ENCODE measurements at regions not wholly inside any gene's neighbourhood (a gene's known extent, or its start where the extent isn't known, plus 50 kb on each side); places are given as distances from the start of the nearest gene placed in this dataset.

DNA sequence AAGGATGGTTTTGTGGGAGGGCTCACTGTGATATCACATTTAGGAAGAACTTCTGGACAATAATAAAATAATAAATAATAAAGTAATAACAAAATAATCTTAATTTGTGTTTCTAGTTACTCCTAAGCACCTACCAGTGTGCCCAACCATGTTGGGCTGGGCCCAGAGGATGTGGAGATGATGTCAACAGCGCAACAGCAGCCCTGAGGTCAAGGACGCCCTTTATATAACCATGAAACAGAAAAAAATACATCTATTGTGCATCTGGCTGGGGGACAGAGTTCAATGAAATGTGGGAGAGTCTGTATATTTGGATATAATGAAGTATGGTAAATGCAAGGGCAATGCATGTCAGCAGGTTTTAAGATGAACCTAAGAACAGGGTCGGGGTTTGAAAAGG is 552.8 kb downstream of the VRK1 start:
- POLR2A ChIA-PET, result no interaction called here
- no peak for DNase-seq
- no TSS peak for BruUV-seq (replicated peaks)

DNA sequence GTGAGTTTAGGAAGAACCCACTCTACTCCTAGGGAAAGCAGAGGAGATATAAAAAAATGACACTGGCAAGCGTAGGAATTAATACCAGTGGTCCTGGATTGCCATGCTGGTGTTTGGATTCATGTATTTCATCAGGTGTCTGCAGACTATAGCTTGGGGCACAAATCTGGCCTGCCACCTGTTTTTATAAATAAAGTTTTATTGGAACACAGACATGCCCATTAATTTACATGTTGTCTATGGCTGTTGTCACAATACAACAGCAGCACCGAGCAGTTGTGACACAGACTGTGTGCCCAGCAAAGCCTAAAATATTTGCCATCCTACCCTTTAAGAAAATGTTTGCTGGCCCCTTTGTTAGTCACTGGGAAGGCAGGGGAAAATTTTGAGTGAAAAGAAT is 553.2 kb downstream of the VRK1 start:
- Histone ChIP-seq H3K4me3 (ENCODE audit: low read depth, low read length) (no peak overlapping the region), H3K36me3 (ENCODE audit: control insufficient read depth, insufficient read depth, low read length) (no peaks in the 10 kb centered on the region), H3K9me3 (no peaks in the 10 kb centered on the region), H3K4me1 (no peaks in the 10 kb centered on the region), H3K27me3 (replicated peaks; ENCODE audit: control insufficient read depth, insufficient read depth, low read length) (no peaks in the 10 kb centered on the region)
- intact Hi-C loops (cut with micrococcal nuclease; ENCODE audit: unreplicated experiment), result no loop called here
- no TSS peak for BruUV-seq (replicated peaks)
- no peak overlapping the region for H3K4me3 Mint-ChIP-seq (ENCODE audit: unreplicated experiment)
- TF ChIP-seq CTCF (IDR thresholded peaks at IDR 0.05; ENCODE audit: insufficient read depth in 1 of 2, low read depth in 1 of 2, low read length in 1 of 2, severe bottlenecking in 1 of 2, unreplicated experiment in 1 of 2), result no peak
- no peak overlapping the region for H3K27ac Mint-ChIP-seq (ENCODE audit: unreplicated experiment)
- no peaks in the 10 kb centered on the region for H3K9me3 Mint-ChIP-seq (ENCODE audit: unreplicated experiment)
- H3K36me3 Mint-ChIP-seq (ENCODE audit: insufficient read depth, unreplicated experiment), result no peaks in the 10 kb centered on the region
- CTCF ChIA-PET, result no interaction called here
- peaks cover 6% of the 10 kb centered on the region for H3K27me3 Mint-ChIP-seq (ENCODE audit: insufficient read depth, unreplicated experiment)
- POLR2A ChIA-PET, result no interaction called here
- no peak for DNase-seq
- H3K4me1 Mint-ChIP-seq (ENCODE audit: low read depth, unreplicated experiment), result no peaks in the 10 kb centered on the region

More for the DNA sequence above, 552.8 kb downstream of the VRK1 start:
- H3K9me3 ChIP-seq, result no peaks in the 10 kb centered on the region
- TF ChIP-seq CTCF (IDR thresholded peaks at IDR 0.05; ENCODE audit: insufficient read depth in 1 of 2, low read depth in 1 of 2, low read length in 1 of 2, severe bottlenecking in 1 of 2, unreplicated experiment in 1 of 2), result no peak
- no peak overlapping the region for H3K4me3 Mint-ChIP-seq (ENCODE audit: unreplicated experiment)
- no peaks in the 10 kb centered on the region for H3K4me1 Mint-ChIP-seq (ENCODE audit: low read depth, unreplicated experiment)
- no peak overlapping the region for H3K4me3 ChIP-seq (ENCODE audit: low read depth, low read length)
- intact Hi-C loops (cut with micrococcal nuclease; ENCODE audit: unreplicated experiment), result no loop called here
- H3K27me3 Mint-ChIP-seq (ENCODE audit: insufficient read depth, unreplicated experiment), result peaks cover 4% of the 10 kb centered on the region
- CTCF ChIA-PET, result no interaction called here
- no peaks in the 10 kb centered on the region for H3K36me3 ChIP-seq (ENCODE audit: control insufficient read depth, insufficient read depth, low read length)
- no peaks in the 10 kb centered on the region for H3K4me1 ChIP-seq
- no peaks in the 10 kb centered on the region for H3K27me3 ChIP-seq (replicated peaks; ENCODE audit: control insufficient read depth, insufficient read depth, low read length)
- H3K9me3 Mint-ChIP-seq (ENCODE audit: unreplicated experiment), result no peaks in the 10 kb centered on the region
- H3K27ac Mint-ChIP-seq (ENCODE audit: unreplicated experiment), result no peak overlapping the region
- no peaks in the 10 kb centered on the region for H3K36me3 Mint-ChIP-seq (ENCODE audit: insufficient read depth, unreplicated experiment)

DNA sequence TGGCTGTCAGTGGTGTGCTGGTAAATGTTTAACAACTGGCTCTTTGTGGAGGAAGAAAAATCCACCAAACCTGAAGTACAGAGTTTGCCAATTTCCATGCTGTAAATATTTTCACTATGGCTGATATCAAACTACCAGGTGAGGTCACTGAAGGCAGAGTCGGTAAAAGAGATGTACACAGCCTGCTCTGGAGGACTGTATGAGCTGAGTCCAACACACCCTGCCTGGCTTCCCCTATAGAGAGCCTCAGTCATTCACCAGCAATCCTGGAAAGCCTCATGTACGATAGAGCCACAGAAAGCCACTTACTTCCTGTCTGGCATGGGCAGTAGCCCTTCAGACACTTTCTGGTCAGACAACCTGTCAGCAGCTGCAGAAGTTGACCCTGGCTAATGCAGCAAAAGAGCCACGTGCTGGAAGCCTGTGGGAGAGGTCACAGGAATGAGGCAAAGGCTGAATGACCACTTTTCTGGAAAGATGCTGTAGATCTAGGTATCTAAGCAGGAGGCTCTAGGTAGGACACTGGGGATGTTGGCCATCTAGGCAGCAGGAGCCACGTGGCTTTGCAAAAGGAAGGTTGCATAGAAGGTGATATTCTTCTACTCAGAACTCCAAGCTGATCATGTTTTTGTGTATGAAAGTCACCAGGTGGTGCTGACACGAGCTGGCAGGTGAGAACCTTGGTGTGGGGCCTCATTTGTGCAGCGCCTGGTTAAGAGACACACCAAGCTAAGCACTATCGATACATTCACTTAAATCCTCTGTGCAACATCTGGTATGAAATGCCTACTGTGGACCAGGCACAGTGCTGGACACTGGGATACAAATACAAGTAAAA is 553.9 kb downstream of the VRK1 start:
- no peaks in the 10 kb centered on the region for H3K4me1 Mint-ChIP-seq (ENCODE audit: low read depth, unreplicated experiment)
- no peaks in the 10 kb centered on the region for H3K36me3 Mint-ChIP-seq (ENCODE audit: insufficient read depth, unreplicated experiment)
- DNase-seq, result no peak
- no peaks in the 10 kb centered on the region for H3K36me3 ChIP-seq (ENCODE audit: control insufficient read depth, insufficient read depth, low read length)
- H3K27me3 ChIP-seq (replicated peaks; ENCODE audit: control insufficient read depth, insufficient read depth, low read length), result no peaks in the 10 kb centered on the region
- no peak overlapping the region for H3K4me3 ChIP-seq (ENCODE audit: low read depth, low read length)
- no peaks in the 10 kb centered on the region for H3K9me3 Mint-ChIP-seq (ENCODE audit: unreplicated experiment)
- BruUV-seq (replicated peaks), result no TSS peak
- no peaks in the 10 kb centered on the region for H3K4me1 ChIP-seq
- ChIA-PET POLR2A (no interaction called here), CTCF (no interaction called here)
- TF ChIP-seq CTCF (IDR thresholded peaks at IDR 0.05; ENCODE audit: insufficient read depth in 1 of 2, low read depth in 1 of 2, low read length in 1 of 2, severe bottlenecking in 1 of 2, unreplicated experiment in 1 of 2), result no peak
- no peak overlapping the region for H3K4me3 Mint-ChIP-seq (ENCODE audit: unreplicated experiment)
- H3K27ac Mint-ChIP-seq (ENCODE audit: unreplicated experiment), result no peak overlapping the region
- peaks cover 6% of the 10 kb centered on the region for H3K27me3 Mint-ChIP-seq (ENCODE audit: insufficient read depth, unreplicated experiment)
- no peaks in the 10 kb centered on the region for H3K9me3 ChIP-seq
- intact Hi-C loops (cut with micrococcal nuclease; ENCODE audit: unreplicated experiment), result no loop called here

All from Caco-2 (cell line).